ENCODE measurements at regions not wholly inside any gene's neighbourhood (a gene's known extent, or its start where the extent isn't known, plus 50 kb on each side); places are given as distances from the start of the nearest gene placed in this dataset.

- H3K9me3 ChIP-seq: peaks cover 0 to 36% (median 13%) of the 10 kb centered on the region in 8 donors
- H3K27me3 ChIP-seq (replicated peaks in 1 of 7): no peaks in the 10 kb centered on the region
- H3K27ac ChIP-seq: no peak overlapping the region
- TF ChIP-seq POLR2A (IDR thresholded peaks at IDR 0.05) (no peak), POLR2AphosphoS5 (IDR thresholded peaks at IDR 0.05) (no peak), CTCF (IDR thresholded peaks at IDR 0.05 in 8 of 11, conservative IDR thresholded peaks at IDR 0.05 in 3 of 11) (no peak)
- no peaks in the 10 kb centered on the region for H3K36me3 ChIP-seq
- intact Hi-C loops (cut with DNase I; ENCODE audit: low total_unique reads): no loop called here
- 73 to 81% (median 78%) methylated on average over 3 of the region's 3 CpGs for WGBS, 5 donors
- no peaks in the 10 kb centered on the region for H3K4me1 ChIP-seq
- DNase-seq: no peak
- no peak overlapping the region for H3K4me3 ChIP-seq
These were observed 378.5 kb upstream of the LMO3 start for GRCh38 chr12:16984484-16984883.

GRCh38 chr12:16972923-16973770 is 367.2 kb upstream of the LMO3 start:
- Histone ChIP-seq H3K4me1 (no peaks in the 10 kb centered on the region), H3K36me3 (no peaks in the 10 kb centered on the region), H3K9me3 (peaks cover 0 to 22% (median 9%) of the 10 kb centered on the region in 8 donors), H3K4me3 (no peak overlapping the region), H3K27ac (no peak overlapping the region), H3K27me3 (replicated peaks in 1 of 7) (no peaks in the 10 kb centered on the region)
- no peak for DNase-seq
- intact Hi-C loops (cut with DNase I; ENCODE audit: low total_unique reads): no loop called here
- TF ChIP-seq CTCF (IDR thresholded peaks at IDR 0.05 in 8 of 11, conservative IDR thresholded peaks at IDR 0.05 in 3 of 11) (no peak), POLR2AphosphoS5 (IDR thresholded peaks at IDR 0.05) (no peak), POLR2A (IDR thresholded peaks at IDR 0.05) (no peak)
- 77 to 86% (median 79%) methylated on average over 4 to 5 of the region's 5 CpGs for WGBS, 5 donors

- TF ChIP-seq POLR2AphosphoS5 (IDR thresholded peaks at IDR 0.05) (no peak), POLR2A (IDR thresholded peaks at IDR 0.05) (no peak), CTCF (IDR thresholded peaks at IDR 0.05 in 8 of 11, conservative IDR thresholded peaks at IDR 0.05 in 3 of 11) (no peak)
- DNase-seq: no peak
- intact Hi-C loops (cut with DNase I; ENCODE audit: low total_unique reads): no loop called here
- peaks cover 0 to 6% (median 0%) of the 10 kb centered on the region in 8 donors for H3K9me3 ChIP-seq
- H3K27me3 ChIP-seq (replicated peaks in 1 of 7): no peaks in the 10 kb centered on the region
- H3K27ac ChIP-seq: no peak overlapping the region
- no peaks in the 10 kb centered on the region for H3K36me3 ChIP-seq
- no peaks in the 10 kb centered on the region for H3K4me1 ChIP-seq
- H3K4me3 ChIP-seq: no peak overlapping the region
- WGBS, 5 donors: 84 to 90% (median 88%) methylated on average over 2 of the region's 2 CpGs
These were observed 356.9 kb upstream of the LMO3 start for GRCh38 chr12:16962889-16963288.

- Histone ChIP-seq H3K27ac (no peak overlapping the region), H3K9me3 (peaks cover 0 to 10% (median 2%) of the 10 kb centered on the region in 8 donors), H3K36me3 (no peaks in the 10 kb centered on the region), H3K27me3 (replicated peaks in 1 of 7) (no peaks in the 10 kb centered on the region), H3K4me1 (no peaks in the 10 kb centered on the region), H3K4me3 (no peak overlapping the region)
- DNase-seq: no peak
- intact Hi-C loops (cut with DNase I; ENCODE audit: low total_unique reads): no loop called here
- no peak for TF ChIP-seq POLR2A (IDR thresholded peaks at IDR 0.05)
- TF ChIP-seq POLR2AphosphoS5 (IDR thresholded peaks at IDR 0.05): no peak
- no peak for TF ChIP-seq CTCF (IDR thresholded peaks at IDR 0.05 in 8 of 11, conservative IDR thresholded peaks at IDR 0.05 in 3 of 11)
- 79 to 92% (median 85%) methylated on average over 5 of the region's 5 CpGs for WGBS, 5 donors
These were observed 349.2 kb upstream of the LMO3 start for GRCh38 chr12:16955083-16955657.

All from spleen (tissue), 11 donors.